ENCODE measurements at regions not wholly inside any gene's neighbourhood (a gene's known extent, or its start where the extent isn't known, plus 50 kb on each side); places are given as distances from the start of the nearest gene placed in this dataset.

- no peak for DNase-seq (ENCODE audit: low read depth)
These were observed 348.9 kb downstream of the ARL4A start for GRCh38 chr7:13036256-13036780.

GRCh38 chr7:13037216-13037615 lies 349.8 kb downstream of the ARL4A start:
- DNase-seq (ENCODE audit: low read depth): no peak

- DNase-seq (ENCODE audit: low read depth): no peak
These were observed 354.0 kb downstream of the ARL4A start for GRCh38 chr7:13041368-13041988.

- DNase-seq (ENCODE audit: low read depth): no peak
These were observed 355.3 kb downstream of the ARL4A start for GRCh38 chr7:13042605-13043236.

- DNase-seq (ENCODE audit: low read depth): no peak
These were observed 356.9 kb downstream of the ARL4A start for GRCh38 chr7:13044309-13044708.

- no peak for DNase-seq (ENCODE audit: low read depth)
These were observed 359.6 kb downstream of the ARL4A start for GRCh38 chr7:13047061-13047460.

- no peak for DNase-seq (ENCODE audit: low read depth)
These were observed 362.5 kb downstream of the ARL4A start for GRCh38 chr7:13049946-13050345.

GRCh38 chr7:13050703-13051102 lies 363.3 kb downstream of the ARL4A start:
- peak; percentile 18 for DNase-seq (ENCODE audit: low read depth)

- no peak for DNase-seq (ENCODE audit: low read depth)
These were observed 368.4 kb downstream of the ARL4A start for GRCh38 chr7:13055732-13056368.

GRCh38 chr7:13057462-13058200 lies 370.2 kb downstream of the ARL4A start:
- no peak for DNase-seq (ENCODE audit: low read depth)

- no peak for DNase-seq (ENCODE audit: low read depth)
These were observed 372.7 kb downstream of the ARL4A start for GRCh38 chr7:13060173-13060572.

- no peak for DNase-seq (ENCODE audit: low read depth)
These were observed 373.7 kb downstream of the ARL4A start for GRCh38 chr7:13061115-13061514.

- no peak for DNase-seq (ENCODE audit: low read depth)
These were observed 375.2 kb downstream of the ARL4A start for GRCh38 chr7:13062631-13063030.

- DNase-seq (ENCODE audit: low read depth): no peak
These were observed 379.6 kb downstream of the ARL4A start for GRCh38 chr7:13067036-13067435.

- DNase-seq (ENCODE audit: low read depth): no peak
These were observed 380.6 kb downstream of the ARL4A start for GRCh38 chr7:13068032-13068431.

- no peak for DNase-seq (ENCODE audit: low read depth)
These were observed 382.4 kb downstream of the ARL4A start for GRCh38 chr7:13069841-13070240.

- peak; percentile 6 for DNase-seq (ENCODE audit: low read depth)
These were observed 384.6 kb downstream of the ARL4A start for GRCh38 chr7:13072014-13072413.

GRCh38 chr7:13077466-13077865 lies 390.0 kb downstream of the ARL4A start:
- no peak for DNase-seq (ENCODE audit: low read depth)

GRCh38 chr7:13078105-13078504 lies 390.7 kb downstream of the ARL4A start:
- DNase-seq (ENCODE audit: low read depth): no peak

GRCh38 chr7:13090959-13091358 lies 403.5 kb downstream of the ARL4A start:
- no peak for DNase-seq (ENCODE audit: low read depth)

GRCh38 chr7:13091974-13092707 lies 404.7 kb downstream of the ARL4A start:
- no peak for DNase-seq (ENCODE audit: low read depth)

GRCh38 chr7:13092708-13093005 lies 405.2 kb downstream of the ARL4A start:
- no peak for DNase-seq (ENCODE audit: low read depth)
